Nephron (organoid): ENCODE measurements at regions not wholly inside any gene's neighbourhood (a gene's known extent, or its start where the extent isn't known, plus 50 kb on each side); places are given as distances from the start of the nearest gene placed in this dataset.

Source experiments
- H3K27ac Mint-ChIP-seq, 3 experiments: 2 replicates each; pipeline ENCODE4 v1.8.0; 2020; ENCODE audit warnings: mixed read lengths in 3 of 3, mild to moderate bottlenecking in 2 of 3, moderate library complexity in 1 of 3
- H3K27me3 Mint-ChIP-seq: 2 replicates; pipeline ENCODE4 v1.8.0; 2021; ENCODE audit warnings: low read depth, mild to moderate bottlenecking, moderate library complexity, mixed read lengths
- H3K36me3 Mint-ChIP-seq: 2 replicates; pipeline ENCODE4 v1.8.0; 2020; ENCODE audit warnings: low read depth, mixed read lengths
- H3K4me1 Mint-ChIP-seq: 2 replicates; pipeline ENCODE4 v1.8.0; 2020; ENCODE audit warnings: mixed read lengths
- H3K4me3 Mint-ChIP-seq, 3 experiments: 2 replicates each; pipeline ENCODE4 v1.8.0; 2020; ENCODE audit warnings: mild to moderate bottlenecking in 3 of 3, mixed read lengths in 3 of 3, moderate library complexity in 2 of 3
- H3K9me3 Mint-ChIP-seq: 2 replicates; pipeline ENCODE4 v1.8.0; 2020; ENCODE audit warnings: mixed read lengths
- CTCF ChIP-seq, 3 experiments: fragments of 200-600 bp; sonication (generic); IDR thresholded peaks; one replicate each; pipeline ENCODE4 v1.5.0; 2021; ENCODE audit warnings: antibody characterized with exemption in 3 of 3; ENCODE audit not compliant: unreplicated experiment in 3 of 3

- no peak overlapping the region for H3K27ac Mint-ChIP-seq
- H3K4me3 Mint-ChIP-seq, result no peak overlapping the region
Measured at GRCh38 chr2:138838851-138839620, 58.8 kb upstream of the NXPH2 start.

GRCh38 chr2:138831691-138832090 lies 51.5 kb upstream of the NXPH2 start:
- no peak for TF ChIP-seq CTCF (IDR thresholded peaks at IDR 0.05; ENCODE audit: unreplicated experiment in 3 of 3)
- no peak overlapping the region for H3K27ac Mint-ChIP-seq
- no peaks in the 10 kb centered on the region for H3K27me3 Mint-ChIP-seq
- H3K4me1 Mint-ChIP-seq, result no peaks in the 10 kb centered on the region
- peaks cover 2% of the 10 kb centered on the region for H3K9me3 Mint-ChIP-seq
- H3K4me3 Mint-ChIP-seq, result no peak overlapping the region
- no peaks in the 10 kb centered on the region for H3K36me3 Mint-ChIP-seq

More at GRCh38 chr2:138838851-138839620, 58.8 kb upstream of the NXPH2 start:
- Mint-ChIP-seq H3K4me1 (no peaks in the 10 kb centered on the region), H3K27me3 (no peaks in the 10 kb centered on the region), H3K9me3 (no peaks in the 10 kb centered on the region), H3K36me3 (no peaks in the 10 kb centered on the region)
- TF ChIP-seq CTCF (IDR thresholded peaks at IDR 0.05; ENCODE audit: unreplicated experiment in 3 of 3), result no peak

GRCh38 chr2:138831154-138831553 lies 51.0 kb upstream of the NXPH2 start:
- no peaks in the 10 kb centered on the region for H3K4me1 Mint-ChIP-seq
- no peak overlapping the region for H3K27ac Mint-ChIP-seq
- H3K27me3 Mint-ChIP-seq, result no peaks in the 10 kb centered on the region
- H3K4me3 Mint-ChIP-seq, result no peak overlapping the region
- H3K36me3 Mint-ChIP-seq, result no peaks in the 10 kb centered on the region
- peaks cover 2% of the 10 kb centered on the region for H3K9me3 Mint-ChIP-seq
- no peak for TF ChIP-seq CTCF (IDR thresholded peaks at IDR 0.05; ENCODE audit: unreplicated experiment in 3 of 3)

- Mint-ChIP-seq H3K27me3 (no peaks in the 10 kb centered on the region), H3K4me1 (no peaks in the 10 kb centered on the region), H3K9me3 (peaks cover 2% of the 10 kb centered on the region)
Measured at GRCh38 chr2:138830547-138830946, 50.4 kb upstream of the NXPH2 start.

More at GRCh38 chr2:138830547-138830946, 50.4 kb upstream of the NXPH2 start:
- Mint-ChIP-seq H3K36me3 (no peaks in the 10 kb centered on the region), H3K27ac (no peak overlapping the region), H3K4me3 (no peak overlapping the region)
- no peak for TF ChIP-seq CTCF (IDR thresholded peaks at IDR 0.05; ENCODE audit: unreplicated experiment in 3 of 3)
